ENCODE measurements at regions not wholly inside any gene's neighbourhood (a gene's known extent, or its start where the extent isn't known, plus 50 kb on each side); places are given as distances from the start of the nearest gene placed in this dataset.
A peak's percentile ranks its signal among the peaks of the same experiment; 100 is the strongest.

- peaks cover 9% of the 10 kb centered on the region for H3K4me1 Mint-ChIP-seq
- H3K36me3 Mint-ChIP-seq (ENCODE audit: low read depth) = no peaks in the 10 kb centered on the region
- no peaks in the 10 kb centered on the region for H3K27me3 Mint-ChIP-seq (ENCODE audit: low read depth)
- no peak overlapping the region for H3K4me3 Mint-ChIP-seq
- peaks cover 7% of the 10 kb centered on the region for H3K9me3 Mint-ChIP-seq
- DNase-seq (ENCODE audit: low read depth, low spot score) = no peak
- TF ChIP-seq, protein P1, sequence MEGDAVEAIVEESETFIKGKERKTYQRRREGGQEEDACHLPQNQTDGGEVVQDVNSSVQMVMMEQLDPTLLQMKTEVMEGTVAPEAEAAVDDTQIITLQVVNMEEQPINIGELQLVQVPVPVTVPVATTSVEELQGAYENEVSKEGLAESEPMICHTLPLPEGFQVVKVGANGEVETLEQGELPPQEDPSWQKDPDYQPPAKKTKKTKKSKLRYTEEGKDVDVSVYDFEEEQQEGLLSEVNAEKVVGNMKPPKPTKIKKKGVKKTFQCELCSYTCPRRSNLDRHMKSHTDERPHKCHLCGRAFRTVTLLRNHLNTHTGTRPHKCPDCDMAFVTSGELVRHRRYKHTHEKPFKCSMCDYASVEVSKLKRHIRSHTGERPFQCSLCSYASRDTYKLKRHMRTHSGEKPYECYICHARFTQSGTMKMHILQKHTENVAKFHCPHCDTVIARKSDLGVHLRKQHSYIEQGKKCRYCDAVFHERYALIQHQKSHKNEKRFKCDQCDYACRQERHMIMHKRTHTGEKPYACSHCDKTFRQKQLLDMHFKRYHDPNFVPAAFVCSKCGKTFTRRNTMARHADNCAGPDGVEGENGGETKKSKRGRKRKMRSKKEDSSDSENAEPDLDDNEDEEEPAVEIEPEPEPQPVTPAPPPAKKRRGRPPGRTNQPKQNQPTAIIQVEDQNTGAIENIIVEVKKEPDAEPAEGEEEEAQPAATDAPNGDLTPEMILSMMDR (conservative IDR thresholded peaks at IDR 0.05) = no peak
- no peak overlapping the region for H3K27ac Mint-ChIP-seq (ENCODE audit: unreplicated experiment)
Observed at GRCh38 chr3:8085498-8085897, 416.1 kb upstream of the LMCD1 start.

GRCh38 chr3:8087951-8088350 lies 413.7 kb upstream of the LMCD1 start:
- Mint-ChIP-seq H3K4me1 (peaks cover 9% of the 10 kb centered on the region), H3K9me3 (peaks cover 7% of the 10 kb centered on the region), H3K27ac (ENCODE audit: unreplicated experiment) (no peak overlapping the region), H3K36me3 (ENCODE audit: low read depth) (no peaks in the 10 kb centered on the region), H3K4me3 (no peak overlapping the region), H3K27me3 (ENCODE audit: low read depth) (no peaks in the 10 kb centered on the region)
- no peak for DNase-seq (ENCODE audit: low read depth, low spot score)
- TF ChIP-seq, protein P1 (conservative IDR thresholded peaks at IDR 0.05) = no peak

- Mint-ChIP-seq H3K27me3 (ENCODE audit: low read depth) (no peaks in the 10 kb centered on the region), H3K9me3 (peaks cover 4% of the 10 kb centered on the region), H3K4me3 (no peak overlapping the region), H3K4me1 (peaks cover 6% of the 10 kb centered on the region), H3K36me3 (ENCODE audit: low read depth) (no peaks in the 10 kb centered on the region), H3K27ac (ENCODE audit: unreplicated experiment) (no peak overlapping the region)
- DNase-seq (ENCODE audit: low read depth, low spot score) = no peak
- TF ChIP-seq, protein P1 (conservative IDR thresholded peaks at IDR 0.05) = no peak
Observed at GRCh38 chr3:8094415-8094814, 407.2 kb upstream of the LMCD1 start.

DNA sequence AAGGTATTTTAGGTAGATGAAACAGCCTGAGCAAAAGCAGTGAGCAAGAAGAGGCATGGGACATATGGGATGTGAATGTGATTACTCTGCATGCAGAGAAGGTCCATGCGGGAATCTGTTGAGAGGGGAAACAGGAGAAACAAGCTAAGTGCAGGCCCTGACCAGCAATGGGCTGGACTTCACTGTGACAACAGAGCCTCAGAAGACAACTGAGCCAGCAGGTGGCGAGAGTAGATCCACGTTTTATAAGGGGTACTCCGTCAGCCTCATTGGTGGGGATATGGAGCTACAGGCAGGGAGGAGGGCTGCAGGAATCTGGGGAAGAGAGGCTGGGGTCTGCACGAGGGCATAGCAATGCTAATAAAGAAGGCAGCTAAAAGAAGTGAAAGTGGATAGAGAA lies 405.9 kb upstream of the LMCD1 start:
- no peak for DNase-seq (ENCODE audit: low read depth, low spot score)
- Mint-ChIP-seq H3K27ac (ENCODE audit: unreplicated experiment) (no peak overlapping the region), H3K27me3 (ENCODE audit: low read depth) (no peaks in the 10 kb centered on the region), H3K4me1 (peaks cover 6% of the 10 kb centered on the region), H3K9me3 (no peaks in the 10 kb centered on the region), H3K36me3 (ENCODE audit: low read depth) (no peaks in the 10 kb centered on the region), H3K4me3 (no peak overlapping the region)
- TF ChIP-seq, protein P1 (conservative IDR thresholded peaks at IDR 0.05) = peak; percentile 31

GRCh38 chr3:8097690-8098089 lies 403.9 kb upstream of the LMCD1 start:
- Mint-ChIP-seq H3K4me3 (no peak overlapping the region), H3K27ac (ENCODE audit: unreplicated experiment) (no peak overlapping the region), H3K36me3 (ENCODE audit: low read depth) (no peaks in the 10 kb centered on the region), H3K9me3 (no peaks in the 10 kb centered on the region), H3K27me3 (ENCODE audit: low read depth) (no peaks in the 10 kb centered on the region), H3K4me1 (peaks cover 6% of the 10 kb centered on the region)
- TF ChIP-seq, protein P1 (conservative IDR thresholded peaks at IDR 0.05) = no peak
- no peak for DNase-seq (ENCODE audit: low read depth, low spot score)

GRCh38 chr3:8103954-8104353 lies 397.7 kb upstream of the LMCD1 start:
- Mint-ChIP-seq H3K4me3 (no peak overlapping the region), H3K9me3 (no peaks in the 10 kb centered on the region), H3K27me3 (ENCODE audit: low read depth) (no peaks in the 10 kb centered on the region), H3K36me3 (ENCODE audit: low read depth) (no peaks in the 10 kb centered on the region), H3K27ac (ENCODE audit: unreplicated experiment) (no peak overlapping the region), H3K4me1 (no peaks in the 10 kb centered on the region)
- TF ChIP-seq, protein P1 (conservative IDR thresholded peaks at IDR 0.05) = no peak
- DNase-seq (ENCODE audit: low read depth, low spot score) = no peak
